ENCODE measurements at regions not wholly inside any gene's neighbourhood (a gene's known extent, or its start where the extent isn't known, plus 50 kb on each side); places are given as distances from the start of the nearest gene placed in this dataset.

DNA sequence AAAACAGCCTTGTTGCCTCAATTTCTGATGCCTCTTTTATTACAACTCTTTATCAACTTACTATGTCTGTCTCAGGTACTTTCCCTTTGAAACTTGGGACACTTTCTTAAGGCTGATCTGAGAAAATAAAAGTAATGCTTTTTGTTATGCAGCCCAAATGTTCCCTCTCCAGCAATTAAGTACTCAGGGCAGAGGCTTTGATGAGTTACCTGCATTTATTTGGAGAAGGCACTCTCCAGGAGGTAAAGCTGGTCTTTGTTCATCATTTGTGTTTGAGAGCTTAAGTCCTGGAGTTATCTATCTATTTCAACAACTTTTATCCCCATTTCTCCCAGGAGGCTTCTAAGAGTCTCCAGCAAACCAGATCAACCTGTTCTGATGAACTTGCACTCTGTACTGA is 259.2 kb downstream of the ASXL3 start:
- TF ChIP-seq, protein P1, sequence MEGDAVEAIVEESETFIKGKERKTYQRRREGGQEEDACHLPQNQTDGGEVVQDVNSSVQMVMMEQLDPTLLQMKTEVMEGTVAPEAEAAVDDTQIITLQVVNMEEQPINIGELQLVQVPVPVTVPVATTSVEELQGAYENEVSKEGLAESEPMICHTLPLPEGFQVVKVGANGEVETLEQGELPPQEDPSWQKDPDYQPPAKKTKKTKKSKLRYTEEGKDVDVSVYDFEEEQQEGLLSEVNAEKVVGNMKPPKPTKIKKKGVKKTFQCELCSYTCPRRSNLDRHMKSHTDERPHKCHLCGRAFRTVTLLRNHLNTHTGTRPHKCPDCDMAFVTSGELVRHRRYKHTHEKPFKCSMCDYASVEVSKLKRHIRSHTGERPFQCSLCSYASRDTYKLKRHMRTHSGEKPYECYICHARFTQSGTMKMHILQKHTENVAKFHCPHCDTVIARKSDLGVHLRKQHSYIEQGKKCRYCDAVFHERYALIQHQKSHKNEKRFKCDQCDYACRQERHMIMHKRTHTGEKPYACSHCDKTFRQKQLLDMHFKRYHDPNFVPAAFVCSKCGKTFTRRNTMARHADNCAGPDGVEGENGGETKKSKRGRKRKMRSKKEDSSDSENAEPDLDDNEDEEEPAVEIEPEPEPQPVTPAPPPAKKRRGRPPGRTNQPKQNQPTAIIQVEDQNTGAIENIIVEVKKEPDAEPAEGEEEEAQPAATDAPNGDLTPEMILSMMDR (IDR thresholded peaks at IDR 0.05; ENCODE audit: insufficient read depth, low read depth, low read length) = no peak
- no peak for TF ChIP-seq EZH2 (IDR thresholded peaks at IDR 0.05; ENCODE audit: insufficient read depth, low read length)

All from astrocyte (in vitro differentiated cells and primary cell).